ENCODE measurements at regions not wholly inside any gene's neighbourhood (a gene's known extent, or its start where the extent isn't known, plus 50 kb on each side); places are given as distances from the start of the nearest gene placed in this dataset.

GRCh38 chr9:695252-695651 lies 146.2 kb upstream of the DMRT1 start:
- DNase-seq, result no peak

- DNase-seq, result no peak
Observed at GRCh38 chr9:696332-697323, 144.9 kb upstream of the DMRT1 start.

GRCh38 chr9:698276-698675 lies 143.2 kb upstream of the DMRT1 start:
- no peak for DNase-seq

- no peak for DNase-seq
Observed at GRCh38 chr9:698954-699353, 142.5 kb upstream of the DMRT1 start.

DNA sequence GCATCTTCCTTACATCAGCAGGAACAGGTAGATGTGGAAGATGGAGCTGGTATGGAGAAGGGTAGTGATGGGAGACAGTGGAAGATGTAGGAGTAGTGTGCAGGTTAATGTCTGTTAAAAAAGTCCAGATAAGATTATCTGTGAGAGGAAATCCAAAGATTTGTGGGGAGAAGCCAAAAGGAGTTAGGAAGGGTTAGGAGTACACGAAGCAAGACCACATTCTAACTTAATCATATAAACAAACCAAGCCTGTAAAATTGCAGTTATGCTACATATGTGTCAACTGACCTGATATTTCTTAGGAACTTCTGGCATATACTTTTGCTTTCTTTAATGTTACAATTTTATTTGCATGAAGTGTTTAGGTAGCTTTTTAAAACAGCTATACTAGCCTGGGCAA lies 142.1 kb upstream of the DMRT1 start:
- no peak for DNase-seq

DNA sequence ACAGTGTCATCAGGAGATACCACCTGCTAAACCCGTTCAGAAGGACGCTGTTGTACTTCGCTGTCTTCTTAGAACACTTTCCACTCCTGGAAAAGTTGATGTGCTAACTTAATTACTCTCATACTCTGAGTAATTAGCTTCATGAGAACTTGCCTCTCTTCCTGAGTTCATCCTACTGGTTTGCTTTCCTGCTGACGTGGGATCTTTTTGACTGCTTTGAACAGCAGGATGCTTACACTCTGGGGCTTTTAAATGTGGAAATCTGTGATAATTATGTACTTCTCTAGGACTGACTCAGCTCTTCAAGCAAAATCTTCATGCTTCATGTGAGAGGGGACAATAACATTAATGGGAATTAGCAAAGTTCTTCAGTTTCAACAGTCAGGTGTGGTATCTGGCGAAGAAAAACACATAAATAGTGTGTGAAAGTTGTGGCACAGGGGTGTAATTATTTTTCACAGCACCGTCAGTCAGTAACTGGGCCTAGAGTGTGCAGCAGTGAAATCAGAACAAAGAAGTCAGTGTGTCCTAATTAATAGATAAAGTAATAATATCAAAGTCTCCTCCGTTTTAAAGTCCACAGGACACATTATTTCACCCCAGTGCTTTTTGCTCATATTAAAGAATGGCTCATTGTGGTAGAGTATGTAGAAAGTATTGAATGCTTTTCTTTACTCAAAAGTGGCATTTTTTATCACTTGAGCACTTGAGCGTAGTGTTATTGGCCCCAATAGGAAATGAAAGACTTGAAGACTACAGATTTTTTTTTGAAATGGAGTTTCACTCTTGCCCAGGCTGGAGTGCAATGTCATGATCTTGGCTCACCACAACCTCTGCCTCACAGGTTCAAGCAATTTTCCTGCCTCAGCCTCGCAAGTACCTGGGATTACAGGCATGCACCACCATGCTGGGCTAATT lies 140.9 kb upstream of the DMRT1 start:
- no peak for DNase-seq

- no peak for DNase-seq
Observed at GRCh38 chr9:703392-703791, 138.1 kb upstream of the DMRT1 start.

DNA sequence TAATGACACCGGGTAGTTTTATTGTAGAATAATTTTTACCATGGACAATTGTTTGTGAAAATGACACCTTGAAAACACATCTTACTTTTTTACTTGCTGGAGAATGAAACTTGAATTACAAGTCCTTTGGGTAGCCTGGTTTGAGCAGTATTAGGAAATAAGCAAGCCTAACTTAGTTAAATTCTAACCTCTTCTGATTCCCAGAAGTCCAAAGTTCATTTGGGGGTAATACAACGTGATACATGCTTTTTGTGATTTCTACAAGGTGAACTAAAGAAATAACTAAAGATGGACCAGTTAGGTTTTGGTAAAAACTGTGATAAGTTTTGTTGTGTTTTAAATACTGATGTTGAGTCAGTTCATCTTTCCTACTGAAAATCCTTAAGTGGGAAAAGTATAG lies 135.4 kb upstream of the DMRT1 start:
- DNase-seq, result no peak

GRCh38 chr9:706606-707459 lies 134.7 kb upstream of the DMRT1 start:
- DNase-seq, result peak; percentile 8

- DNase-seq, result no peak
Observed at GRCh38 chr9:708182-708550, 133.3 kb upstream of the DMRT1 start.

DNA sequence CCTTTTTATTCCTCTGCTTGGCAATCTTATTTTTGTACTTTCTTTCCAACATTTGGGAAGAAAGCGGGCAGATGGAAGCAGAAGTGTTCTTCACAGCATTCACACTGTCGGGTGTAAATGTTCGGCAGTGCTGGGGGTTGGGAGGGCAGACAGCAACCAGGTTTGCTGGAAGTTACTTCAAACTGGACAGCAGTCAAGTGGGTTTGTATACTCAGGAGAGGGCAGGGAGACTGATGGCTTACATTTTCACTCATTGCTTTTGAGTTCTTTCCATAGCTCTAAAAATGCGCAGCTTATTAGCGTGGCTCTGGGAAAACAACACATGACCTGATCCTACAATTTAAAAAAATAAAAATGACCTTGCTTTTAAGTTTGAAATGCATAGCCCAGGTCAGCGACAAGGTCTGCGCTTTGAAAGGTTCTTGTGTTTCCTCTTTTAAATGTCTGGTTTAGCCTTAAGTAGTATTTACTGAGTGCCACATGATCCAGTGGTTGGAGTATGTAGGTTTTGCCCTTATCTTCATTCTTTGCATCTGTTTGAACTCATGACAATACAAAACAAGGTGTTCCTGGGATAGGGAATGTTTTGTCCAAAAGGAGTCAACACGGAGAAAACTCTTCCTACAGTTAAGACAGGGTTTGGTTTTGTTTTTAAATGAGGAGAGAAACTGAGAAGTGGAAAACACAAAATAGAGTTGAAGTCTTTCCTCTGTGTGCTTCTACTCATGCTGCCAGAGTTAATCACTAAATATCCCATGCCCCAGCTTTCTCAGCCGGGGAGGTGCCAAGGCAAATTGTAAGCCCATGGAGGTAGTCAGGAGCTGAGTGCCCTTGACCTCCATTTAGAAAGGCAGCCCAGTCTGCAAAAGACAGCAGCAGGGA lies 132.7 kb upstream of the DMRT1 start:
- no peak for DNase-seq

- no peak for DNase-seq
Observed at GRCh38 chr9:710951-711745, 130.3 kb upstream of the DMRT1 start.

DNA sequence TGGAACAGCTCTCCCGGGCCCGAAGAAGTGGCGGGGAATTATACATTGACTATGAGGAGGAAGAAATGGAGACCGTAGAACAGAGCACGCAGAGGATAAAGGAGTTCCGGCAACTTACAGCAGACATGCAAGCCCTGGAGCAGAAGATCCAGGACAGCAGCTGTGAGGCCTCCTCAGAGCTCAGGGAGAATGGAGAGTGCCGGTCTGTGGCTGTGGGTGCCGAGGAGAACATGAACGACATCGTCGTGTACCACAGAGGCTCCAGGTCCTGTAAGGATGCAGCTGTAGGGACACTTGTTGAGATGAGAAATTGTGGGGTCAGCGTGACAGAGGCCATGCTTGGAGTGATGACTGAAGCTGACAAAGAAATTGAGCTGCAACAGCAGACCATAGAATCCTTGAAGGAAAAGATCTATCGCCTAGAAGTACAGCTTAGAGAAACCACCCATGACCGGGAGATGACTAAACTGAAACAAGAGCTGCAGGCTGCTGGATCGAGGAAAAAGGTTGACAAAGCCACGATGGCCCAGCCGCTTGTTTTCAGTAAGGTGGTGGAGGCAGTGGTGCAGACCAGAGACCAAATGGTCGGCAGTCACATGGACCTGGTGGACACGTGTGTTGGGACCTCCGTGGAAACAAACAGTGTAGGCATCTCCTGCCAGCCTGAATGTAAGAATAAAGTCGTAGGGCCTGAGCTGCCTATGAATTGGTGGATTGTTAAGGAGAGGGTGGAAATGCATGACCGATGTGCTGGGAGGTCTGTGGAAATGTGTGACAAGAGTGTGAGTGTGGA lies 129.5 kb upstream of the DMRT1 start:
- no peak for DNase-seq

DNA sequence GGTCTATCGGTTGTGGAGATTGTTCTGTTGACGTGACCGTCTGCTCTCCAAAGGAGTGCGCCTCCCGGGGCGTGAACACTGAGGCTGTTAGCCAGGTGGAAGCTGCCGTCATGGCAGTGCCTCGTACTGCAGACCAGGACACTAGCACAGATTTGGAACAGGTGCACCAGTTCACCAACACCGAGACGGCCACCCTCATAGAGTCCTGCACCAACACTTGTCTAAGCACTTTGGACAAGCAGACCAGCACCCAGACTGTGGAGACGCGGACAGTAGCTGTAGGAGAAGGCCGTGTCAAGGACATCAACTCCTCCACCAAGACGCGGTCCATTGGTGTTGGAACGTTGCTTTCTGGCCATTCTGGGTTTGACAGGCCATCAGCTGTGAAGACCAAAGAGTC lies 128.9 kb upstream of the DMRT1 start:
- no peak for DNase-seq

DNA sequence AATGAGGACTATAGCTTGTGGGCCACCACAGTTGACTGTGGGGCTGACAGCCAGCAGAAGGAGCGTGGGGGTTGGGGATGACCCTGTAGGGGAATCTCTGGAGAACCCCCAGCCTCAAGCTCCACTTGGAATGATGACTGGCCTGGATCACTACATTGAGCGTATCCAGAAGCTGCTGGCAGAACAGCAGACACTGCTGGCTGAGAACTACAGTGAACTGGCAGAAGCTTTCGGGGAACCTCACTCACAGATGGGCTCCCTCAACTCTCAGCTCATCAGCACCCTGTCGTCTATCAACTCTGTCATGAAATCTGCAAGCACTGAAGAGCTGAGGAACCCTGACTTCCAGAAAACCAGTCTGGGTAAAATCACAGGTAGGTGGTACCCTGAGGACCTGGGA lies 128.4 kb upstream of the DMRT1 start:
- no peak for DNase-seq

DNA sequence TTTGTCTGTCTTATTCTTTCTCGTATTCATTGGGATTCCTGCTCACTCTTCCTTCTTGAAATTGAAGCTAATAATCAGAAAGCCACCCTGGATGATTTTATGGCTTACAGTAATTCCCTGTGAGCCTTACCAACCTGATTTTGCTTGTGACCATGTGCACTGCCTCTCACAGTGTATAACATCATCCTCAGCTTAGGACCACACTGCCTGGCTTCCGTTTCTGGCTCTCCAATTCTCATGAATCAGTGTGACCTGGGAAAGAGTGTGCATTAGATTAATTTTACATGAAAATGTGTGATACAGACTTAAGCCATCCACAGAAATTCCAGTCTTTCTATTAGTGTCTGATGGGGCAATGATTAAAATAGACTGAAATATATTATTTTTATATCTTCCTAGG lies 126.8 kb upstream of the DMRT1 start:
- no peak for DNase-seq

- DNase-seq, result no peak
Observed at GRCh38 chr9:715300-715699, 126.2 kb upstream of the DMRT1 start.

DNA sequence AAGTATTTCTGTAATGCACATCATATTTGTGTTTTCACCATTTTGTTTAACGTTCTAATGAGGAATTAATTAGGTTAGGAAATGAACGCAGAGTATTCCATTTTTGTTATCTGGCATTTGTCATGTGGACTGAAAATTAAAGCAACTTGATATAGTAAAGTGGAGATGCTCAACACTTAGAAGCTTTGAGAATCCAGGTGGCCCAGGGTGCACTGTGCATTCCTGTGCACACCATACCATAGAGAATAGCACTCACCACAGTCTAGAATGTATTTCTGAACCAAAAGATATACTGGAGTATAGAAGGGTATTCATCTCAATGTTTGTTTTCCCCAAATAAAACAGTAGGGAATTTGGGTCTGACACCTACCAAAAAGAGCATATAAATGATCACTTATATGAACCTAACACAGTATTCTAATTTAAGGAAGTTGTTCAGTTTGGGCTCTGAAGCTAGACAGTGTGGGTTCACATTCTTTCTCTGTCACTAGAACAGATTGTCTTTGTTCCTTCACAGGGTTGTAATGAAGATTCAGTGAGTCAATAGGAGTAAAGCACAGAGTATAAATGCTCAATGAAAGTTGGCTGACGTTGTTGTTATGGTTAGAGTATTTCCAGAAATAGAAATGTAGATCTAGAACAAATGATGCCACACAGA lies 125.6 kb upstream of the DMRT1 start:
- no peak for DNase-seq

- DNase-seq, result no peak
Observed at GRCh38 chr9:717722-718121, 123.8 kb upstream of the DMRT1 start.

Data from NCI-H1105 (cell line).